NCI-H526 (cell line): ENCODE measurements at regions not wholly inside any gene's neighbourhood (a gene's known extent, or its start where the extent isn't known, plus 50 kb on each side); places are given as distances from the start of the nearest gene placed in this dataset.

Experiments used
- DNase-seq, 2 experiments: peaks; one replicate each; lab custom pipeline; 2025; lab: John Stamatoyannopoulos, UW

DNA sequence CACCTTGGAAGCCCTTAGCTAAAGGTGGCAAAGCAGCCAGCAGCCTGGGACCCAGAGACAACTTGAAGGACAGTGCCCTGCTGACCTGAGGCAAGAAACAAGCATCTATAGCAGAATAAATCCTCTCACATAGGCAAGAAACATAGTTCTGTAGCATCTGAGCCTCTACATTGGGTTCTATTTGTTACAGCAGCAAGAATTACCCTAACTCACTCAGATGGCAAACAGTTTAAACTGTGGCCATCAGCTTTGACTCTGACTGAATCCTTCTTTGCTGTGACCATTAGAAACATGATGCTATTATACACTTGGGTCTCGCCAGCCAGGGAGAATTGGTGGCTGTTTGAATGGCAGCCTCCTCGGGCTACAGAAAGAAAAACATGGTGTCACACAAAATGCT is 53.1 kb upstream of the CCL1 start:
- DNase-seq = no peak

DNA sequence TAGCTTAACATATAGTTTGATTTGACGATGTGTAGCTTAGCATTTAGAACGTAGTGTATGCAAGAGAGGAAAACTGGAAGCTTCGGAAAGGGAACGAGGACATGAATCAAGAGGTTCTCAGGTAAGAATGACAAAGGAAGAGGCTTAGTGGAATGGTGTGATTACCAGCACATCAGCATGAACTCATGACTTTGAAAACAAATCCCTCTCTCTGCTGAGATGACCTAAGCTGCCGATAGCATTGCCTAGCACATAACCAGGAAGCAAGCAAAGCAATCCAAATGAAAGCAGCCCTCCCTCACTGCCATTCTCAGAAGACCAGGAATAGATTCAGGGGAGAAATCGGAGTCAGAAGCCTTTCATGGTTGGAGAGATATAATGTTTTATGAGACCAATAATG is 51.3 kb upstream of the CCL1 start:
- DNase-seq = no peak

DNA sequence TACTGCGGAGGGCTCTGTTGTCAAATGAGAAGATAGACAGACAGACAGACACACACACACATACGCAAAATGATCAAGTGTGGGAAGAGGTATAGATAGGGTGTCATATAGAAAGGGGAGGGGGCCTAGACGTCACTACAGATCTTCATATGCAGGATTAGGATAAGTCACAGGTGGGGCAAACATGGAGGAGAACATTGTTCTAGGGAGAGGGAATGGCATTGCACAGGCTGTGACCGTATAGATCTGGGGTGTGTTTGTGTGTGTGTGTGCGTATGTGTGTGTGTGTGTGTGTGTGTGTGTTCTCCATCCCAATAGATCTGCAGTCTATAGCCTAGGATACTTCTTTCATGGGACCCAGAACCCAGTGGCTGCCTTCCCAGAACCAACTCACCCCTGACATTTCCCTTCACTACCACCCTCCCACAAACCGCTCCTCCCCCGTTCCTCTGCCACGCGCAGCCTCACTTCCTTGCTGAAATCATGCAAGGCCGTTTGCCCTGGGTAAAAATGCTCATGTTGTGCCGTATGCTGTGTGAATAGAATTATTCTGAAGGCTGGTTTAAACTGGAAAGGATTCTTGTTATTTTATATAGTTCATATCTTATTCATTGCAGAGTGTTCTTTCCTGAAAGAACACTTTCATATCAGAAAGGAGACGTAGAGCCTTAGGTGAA is 50.5 kb upstream of the CCL1 start:
- no peak for DNase-seq

DNA sequence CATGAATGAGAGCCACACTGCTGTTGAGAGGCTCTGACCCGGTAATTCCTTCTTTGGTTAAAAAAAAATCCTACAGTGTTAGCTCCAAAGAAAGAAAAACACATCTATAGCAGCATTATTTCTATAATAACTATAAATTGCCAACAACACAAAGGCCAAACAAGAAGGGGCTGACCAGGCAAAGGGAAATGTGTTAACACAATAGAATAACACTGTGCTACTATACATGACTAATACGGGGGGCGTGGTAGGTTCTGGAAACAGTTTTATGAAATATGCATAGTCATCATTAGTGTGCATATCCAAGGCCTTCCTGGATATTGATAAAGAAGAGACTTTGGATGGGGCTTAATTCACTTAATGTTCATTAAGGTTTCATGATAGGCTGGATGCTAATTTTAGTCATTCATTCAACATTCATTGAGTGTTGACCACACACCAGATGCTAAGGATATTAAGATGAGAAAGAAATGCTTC is 50.0 kb upstream of the CCL1 start:
- DNase-seq = no peak
